Keratinocyte (primary cell): ENCODE measurements at regions not wholly inside any gene's neighbourhood (a gene's known extent, or its start where the extent isn't known, plus 50 kb on each side); places are given as distances from the start of the nearest gene placed in this dataset.

Experiments used
- DNase-seq: peaks from one replicate; pipeline ENCODE4 v3.0.0-alpha.2; 2011; ENCODE audit warnings: low read depth, missing footprints, low spot score
- FAIRE-seq: peaks from 2 replicates; lab custom pipeline; 2011; peaks lifted over from hg19 to GRCh38; lab: Jason Lieb, UNC
- H2AFZ ChIP-seq: 2 replicates; pipeline ENCODE4 v1.6.0; 2012; ENCODE audit warnings: low read length, control low read depth, inconsistent platforms; ENCODE audit not compliant: control insufficient read depth
- H3K27ac ChIP-seq: 2 replicates; pipeline ENCODE4 v1.5.1; 2011; ENCODE audit warnings: low read length; ENCODE audit not compliant: control insufficient read depth, insufficient read depth
- H3K27me3 ChIP-seq: 3 replicates; pipeline ENCODE4 v1.6.0; 2011; ENCODE audit warnings: low read length; ENCODE audit not compliant: control insufficient read depth, insufficient read depth; ENCODE audit errors: extremely low read depth
- H3K36me3 ChIP-seq, 2 experiments: 2 replicates in 1 of 2; 3 replicates in 1 of 2; pipeline ENCODE4 v1.5.1; 2011; ENCODE audit warnings: low read length in 2 of 2, mild to moderate bottlenecking in 1 of 2; ENCODE audit not compliant: control insufficient read depth in 2 of 2, insufficient read depth in 2 of 2; ENCODE audit errors: extremely low read depth in 1 of 2
- H3K4me1 ChIP-seq: 3 replicates; pipeline ENCODE4 v1.5.1; 2011; ENCODE audit warnings: low read length; ENCODE audit not compliant: control insufficient read depth, insufficient read depth; ENCODE audit errors: extremely low read depth
- H3K4me2 ChIP-seq: 3 replicates; pipeline ENCODE4 v1.6.0; 2011; ENCODE audit warnings: low read depth, low read length; ENCODE audit not compliant: control insufficient read depth, insufficient read depth; ENCODE audit errors: extremely low read depth
- H3K4me3 ChIP-seq, 3 experiments: fragments of 200-600 bp in 1 of 3; sonication (generic) in 1 of 3; 2 replicates in 2 of 3; 3 replicates in 1 of 3; pipeline ENCODE4 v1.5.1; 2011 to 2016; ENCODE audit warnings: low read length in 3 of 3, mild to moderate bottlenecking in 3 of 3, control low read depth in 2 of 3, inconsistent platforms in 1 of 3, low read depth in 1 of 3, mixed read lengths in 1 of 3, mixed run types in 1 of 3, moderate library complexity in 1 of 3; ENCODE audit not compliant: control insufficient read depth in 2 of 3, insufficient read depth in 2 of 3; ENCODE audit errors: extremely low read depth in 1 of 3
- H3K79me2 ChIP-seq: 2 replicates; pipeline ENCODE4 v1.6.0; 2012; ENCODE audit warnings: low read length; ENCODE audit not compliant: control insufficient read depth, insufficient read depth
- H3K9ac ChIP-seq: 3 replicates; pipeline ENCODE4 v1.6.0; 2011; ENCODE audit warnings: low read length; ENCODE audit not compliant: control insufficient read depth, insufficient read depth; ENCODE audit errors: extremely low read depth
- H3K9me1 ChIP-seq: 3 replicates; pipeline ENCODE4 v1.6.0; 2011; ENCODE audit warnings: low read length; ENCODE audit not compliant: control insufficient read depth, insufficient read depth; ENCODE audit errors: extremely low read depth
- H3K9me3 ChIP-seq: 2 replicates; pipeline ENCODE4 v1.5.1; 2012; ENCODE audit warnings: low read depth, low read length; ENCODE audit not compliant: control insufficient read depth
- H4K20me1 ChIP-seq: 3 replicates; pipeline ENCODE4 v1.6.0; 2011; ENCODE audit warnings: low read length; ENCODE audit not compliant: control insufficient read depth, insufficient read depth; ENCODE audit errors: extremely low read depth
- CTCF ChIP-seq, 3 experiments: IDR thresholded peaks in 1 of 3; conservative IDR thresholded peaks in 1 of 3; optimal IDR thresholded peaks in 1 of 3; 2 replicates in 2 of 3; 3 replicates in 1 of 3; pipeline versions ENCODE3 to v1.5.1; 2011; ENCODE audit warnings: low read length in 3 of 3, mild to moderate bottlenecking in 3 of 3, moderate library complexity in 2 of 3, control low read depth in 1 of 3, inconsistent platforms in 1 of 3; ENCODE audit not compliant: insufficient read depth in 2 of 3; ENCODE audit errors: extremely low read depth in 1 of 3
- EZH2 ChIP-seq: IDR thresholded peaks from one replicate; pipeline ENCODE4 v1.6.1; 2012; ENCODE audit warnings: inconsistent platforms, mild to moderate bottlenecking, low read length, moderate library complexity
- dilution Hi-C: fragments of 300-500 bp; cut with MboI; formaldehyde crosslinking; loops from one replicate; pipeline ENCODE4 v1.7.0; 2020; ENCODE audit warnings: low sequenced_read_pairs; ENCODE audit not compliant: extremely low pct_ligation_motif_present

- Histone ChIP-seq H3K9ac (no peak overlapping the region), H3K27ac (no peak overlapping the region), H3K36me3 (no peaks in the 10 kb centered on the region), H3K79me2 (no peaks in the 10 kb centered on the region), H3K4me2 (no peak overlapping the region), H3K4me3 (no peak overlapping the region), H2AFZ (no peak overlapping the region), H3K27me3 (no peaks in the 10 kb centered on the region), H3K9me3 (no peaks in the 10 kb centered on the region), H4K20me1 (no peaks in the 10 kb centered on the region), H3K4me1 (no peaks in the 10 kb centered on the region), H3K9me1 (no peaks in the 10 kb centered on the region)
- dilution Hi-C loops, result no loop called here
- FAIRE-seq (no peak), DNase-seq (no peak)
- TF ChIP-seq CTCF (optimal IDR thresholded peaks at IDR 0.05 in 1 of 3, IDR thresholded peaks at IDR 0.05 in 1 of 3, conservative IDR thresholded peaks at IDR 0.05 in 1 of 3; ENCODE audit: extremely low read depth in 1 of 3, insufficient read depth in 2 of 3, low read length in 3 of 3) (peak in 2 of 3 experiments; percentile 23 to 25), EZH2 (no peak)
These were observed 184.0 kb upstream of the GDNF start for GRCh38 chr5:38023799-38024198.

DNA sequence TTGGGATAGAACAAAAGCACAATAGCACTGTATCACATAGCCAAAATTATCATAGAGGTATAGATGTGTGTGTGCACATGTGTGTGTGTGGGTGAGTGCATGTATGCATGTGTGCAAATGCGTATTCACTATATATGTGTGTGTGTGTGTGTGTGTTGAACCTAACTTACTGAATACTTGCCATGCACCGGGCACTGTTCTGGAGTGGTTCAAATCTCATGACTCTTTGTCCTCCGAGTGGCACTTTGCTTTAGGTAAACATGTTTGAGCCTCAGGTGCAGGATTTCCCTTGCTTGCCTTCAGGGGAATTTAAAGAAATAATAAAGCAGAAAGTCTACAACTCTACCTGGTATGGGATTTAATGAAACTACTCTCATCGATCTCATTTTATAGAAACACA is 183.5 kb upstream of the GDNF start:
- Histone ChIP-seq H3K9me1 (no peaks in the 10 kb centered on the region), H3K36me3 (no peaks in the 10 kb centered on the region), H3K27me3 (no peaks in the 10 kb centered on the region), H3K27ac (no peak overlapping the region), H3K4me1 (no peaks in the 10 kb centered on the region), H4K20me1 (no peaks in the 10 kb centered on the region), H3K9ac (no peak overlapping the region), H2AFZ (no peak overlapping the region), H3K9me3 (no peaks in the 10 kb centered on the region), H3K79me2 (no peaks in the 10 kb centered on the region), H3K4me2 (no peak overlapping the region), H3K4me3 (no peak overlapping the region)
- no peak for DNase-seq
- TF ChIP-seq EZH2, result no peak
- TF ChIP-seq CTCF (optimal IDR thresholded peaks at IDR 0.05 in 1 of 3, IDR thresholded peaks at IDR 0.05 in 1 of 3, conservative IDR thresholded peaks at IDR 0.05 in 1 of 3; ENCODE audit: extremely low read depth in 1 of 3, insufficient read depth in 2 of 3, low read length in 3 of 3), result no peak
- FAIRE-seq, result no peak
- dilution Hi-C loops, result no loop called here
